HG03521 (cell line): ENCODE measurements at regions not wholly inside any gene's neighbourhood (a gene's known extent, or its start where the extent isn't known, plus 50 kb on each side); places are given as distances from the start of the nearest gene placed in this dataset.

ENCODE experiments used
- ATAC-seq: cut with Tn5 transposase; IDR thresholded peaks from one replicate; pipeline ENCODE4 v1.9.1; 2021; ENCODE audit warnings: mild to moderate bottlenecking, moderate library complexity; ENCODE audit not compliant: unreplicated experiment

DNA sequence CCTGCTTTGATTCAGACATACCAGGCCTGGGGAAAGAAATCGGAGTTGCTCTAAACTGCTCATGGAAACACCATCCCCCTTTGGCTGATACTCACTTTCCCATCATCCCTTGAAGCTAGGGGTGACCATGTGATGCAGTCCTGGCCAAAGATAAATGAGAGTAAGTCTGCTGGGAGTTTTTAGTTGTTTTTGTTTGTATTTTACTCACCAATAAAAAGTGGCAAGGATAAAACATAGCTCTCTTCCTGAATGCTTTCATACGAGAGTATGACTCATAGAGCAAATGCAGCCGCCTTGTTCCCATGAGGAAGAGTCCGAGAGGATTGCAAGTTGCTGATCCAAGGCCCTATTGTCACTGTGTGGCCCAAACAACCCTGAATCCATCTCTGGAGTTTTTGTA is 126.4 kb upstream of the TMEM132C start:
- ATAC-seq = no peak

DNA sequence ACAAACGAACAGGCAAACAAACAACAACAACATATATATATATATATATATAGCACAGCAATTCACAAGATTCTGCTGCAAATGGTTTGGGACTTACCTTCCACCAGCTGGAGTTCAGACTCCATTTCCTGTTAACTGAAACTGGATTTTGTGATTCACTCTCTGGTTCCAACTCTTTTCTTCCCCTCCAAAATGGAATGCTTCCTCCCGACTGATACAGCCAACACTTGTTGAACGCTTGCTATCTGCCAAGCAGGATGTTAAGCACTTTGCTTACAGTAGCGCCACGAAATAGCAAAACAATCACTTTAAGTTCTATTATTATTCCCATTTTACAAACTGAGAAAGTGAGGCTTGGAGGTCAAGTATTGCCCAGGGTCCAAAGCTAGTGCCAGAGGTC is 116.0 kb upstream of the TMEM132C start:
- ATAC-seq = no peak

GRCh38 chr12:128155571-128155970 is 111.4 kb upstream of the TMEM132C start:
- no peak for ATAC-seq

- ATAC-seq = no peak
These were observed 103.9 kb upstream of the TMEM132C start for GRCh38 chr12:128163086-128163485.

DNA sequence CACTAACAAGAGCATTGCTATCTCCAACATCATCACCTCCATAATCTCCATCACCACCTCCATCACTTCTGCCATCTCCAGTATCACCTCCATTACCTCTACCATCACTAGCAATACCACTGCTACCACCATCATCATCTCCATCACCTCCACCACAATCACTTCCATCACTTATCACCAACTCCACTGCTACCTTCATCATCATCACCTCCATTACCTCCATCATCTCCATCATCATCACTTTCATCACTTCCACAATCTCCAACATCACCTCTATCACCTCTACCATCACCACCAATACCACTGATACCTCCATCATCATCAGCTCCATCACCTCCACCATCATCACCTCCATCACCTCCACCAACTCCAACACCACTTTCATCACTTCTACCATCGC is 102.4 kb upstream of the TMEM132C start:
- no peak for ATAC-seq

- no peak for ATAC-seq
These were observed 101.6 kb upstream of the TMEM132C start for GRCh38 chr12:128165387-128165786.

GRCh38 chr12:128168273-128168672 is 98.7 kb upstream of the TMEM132C start:
- ATAC-seq = no peak

DNA sequence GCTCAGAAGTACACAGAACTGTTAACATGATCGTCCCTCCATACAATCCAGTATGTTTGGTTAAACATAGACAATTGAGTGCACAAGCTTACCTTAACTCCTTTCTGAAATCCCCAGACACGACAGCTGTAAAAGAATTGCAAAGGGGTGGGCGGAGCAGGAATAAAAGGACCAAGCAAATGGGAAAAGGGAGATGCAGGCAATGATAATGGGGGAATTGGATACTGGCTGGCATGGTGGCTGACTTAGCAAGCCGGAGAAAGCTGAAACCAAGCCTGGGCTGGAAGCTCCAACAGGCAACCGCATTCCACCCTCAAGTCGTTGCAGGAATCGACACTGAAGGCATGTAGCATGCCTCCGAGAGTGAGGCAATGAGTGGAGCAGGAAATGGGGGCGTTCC is 96.8 kb upstream of the TMEM132C start:
- ATAC-seq = no peak

- no peak for ATAC-seq
These were observed 88.4 kb upstream of the TMEM132C start for GRCh38 chr12:128178565-128178964.

DNA sequence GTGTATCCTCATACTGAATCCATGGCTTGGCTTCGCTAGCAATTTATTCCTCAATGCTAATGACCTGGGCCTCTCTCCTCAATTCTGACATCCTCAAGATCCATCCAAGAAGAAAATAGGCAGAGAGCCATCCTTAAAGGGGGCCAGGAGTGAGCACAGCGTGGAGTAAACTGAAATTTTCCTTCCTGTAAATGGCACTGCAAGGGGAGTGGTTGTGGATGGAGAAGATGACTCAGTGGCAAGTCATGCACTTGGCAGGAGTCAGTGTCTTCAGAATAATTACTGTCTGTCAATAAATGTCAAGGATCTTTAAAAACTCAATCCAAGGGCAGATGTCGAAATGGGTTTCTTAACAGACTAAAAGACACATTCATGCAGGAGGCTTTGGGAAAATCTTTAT is 88.0 kb upstream of the TMEM132C start:
- no peak for ATAC-seq

GRCh38 chr12:128180166-128180565 is 86.8 kb upstream of the TMEM132C start:
- no peak for ATAC-seq

DNA sequence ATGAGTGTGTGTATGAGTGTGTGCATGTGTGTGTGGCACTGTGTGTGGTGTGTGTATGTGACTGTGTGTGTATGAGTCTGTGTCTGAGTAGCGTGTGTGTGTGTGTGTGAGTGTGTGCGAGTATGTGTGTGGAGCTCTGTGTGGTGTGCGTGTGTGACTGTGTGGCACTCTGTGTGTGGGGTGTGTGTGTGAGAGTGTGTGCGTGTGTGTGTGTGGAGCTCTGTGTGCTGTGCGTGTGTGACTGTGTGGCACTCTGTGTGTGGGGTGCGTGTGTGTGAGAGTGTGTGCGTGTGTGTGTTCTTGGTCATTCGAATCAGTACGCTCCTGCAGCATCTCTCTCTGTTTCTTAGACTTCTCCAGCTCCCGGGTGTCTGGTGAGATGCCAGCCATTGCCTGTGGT is 76.9 kb upstream of the TMEM132C start:
- no peak for ATAC-seq

- no peak for ATAC-seq
These were observed 76.4 kb upstream of the TMEM132C start for GRCh38 chr12:128190614-128191013.

DNA sequence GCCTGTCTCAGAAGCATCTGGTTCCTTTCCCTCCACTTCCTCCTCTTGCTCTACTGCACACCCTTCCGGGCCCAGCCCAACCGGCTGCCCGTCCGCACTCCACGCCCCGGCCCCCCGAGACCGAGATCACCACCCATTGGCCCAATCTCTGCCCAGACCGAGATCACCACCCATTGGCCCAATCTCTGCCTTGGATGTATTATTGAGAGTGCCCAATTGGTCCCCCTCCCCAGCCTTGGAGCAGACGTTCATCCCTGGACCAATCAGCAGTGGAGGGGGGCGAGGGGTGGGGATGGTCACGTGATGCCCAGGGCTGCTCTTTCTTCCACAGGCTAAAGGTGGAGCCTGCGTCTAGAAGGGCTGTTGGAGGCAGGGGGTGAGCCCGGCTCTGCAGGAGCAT is 75.6 kb upstream of the TMEM132C start:
- no peak for ATAC-seq

- no peak for ATAC-seq
These were observed 62.3 kb upstream of the TMEM132C start for GRCh38 chr12:128204711-128205110.

DNA sequence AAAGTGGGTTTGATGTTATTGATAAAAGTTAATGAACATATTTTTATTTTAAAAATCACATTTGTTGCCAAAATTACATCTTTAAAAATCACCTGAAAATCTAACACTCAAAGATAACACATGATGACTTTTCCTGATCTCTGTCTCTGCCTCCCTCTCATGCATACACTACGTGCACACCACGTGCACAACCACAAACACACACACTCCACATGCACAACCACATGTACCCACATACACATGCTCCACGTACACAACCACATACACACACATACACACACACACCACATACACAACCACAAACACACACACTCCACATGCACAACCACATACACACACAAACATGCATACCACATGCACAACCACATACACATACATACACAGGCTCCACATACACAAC is 61.8 kb upstream of the TMEM132C start:
- ATAC-seq = no peak

DNA sequence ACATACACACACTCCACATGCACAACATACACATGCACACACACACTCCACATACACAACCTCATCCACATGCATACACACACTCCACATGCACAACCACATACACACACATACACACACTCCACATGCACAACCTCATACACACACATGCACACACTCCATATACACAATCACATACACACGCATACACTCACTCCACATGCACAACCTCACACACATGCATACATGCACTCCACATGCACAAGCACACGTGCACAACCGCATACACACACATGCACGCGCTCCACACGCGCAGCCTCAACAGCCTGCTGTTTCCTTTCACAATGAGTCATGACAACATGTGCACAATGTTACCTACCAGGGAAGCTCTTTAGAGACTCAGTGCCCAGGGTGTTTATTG is 61.2 kb upstream of the TMEM132C start:
- no peak for ATAC-seq
